ENCODE measurements at regions not wholly inside any gene's neighbourhood (a gene's known extent, or its start where the extent isn't known, plus 50 kb on each side); places are given as distances from the start of the nearest gene placed in this dataset.

DNA sequence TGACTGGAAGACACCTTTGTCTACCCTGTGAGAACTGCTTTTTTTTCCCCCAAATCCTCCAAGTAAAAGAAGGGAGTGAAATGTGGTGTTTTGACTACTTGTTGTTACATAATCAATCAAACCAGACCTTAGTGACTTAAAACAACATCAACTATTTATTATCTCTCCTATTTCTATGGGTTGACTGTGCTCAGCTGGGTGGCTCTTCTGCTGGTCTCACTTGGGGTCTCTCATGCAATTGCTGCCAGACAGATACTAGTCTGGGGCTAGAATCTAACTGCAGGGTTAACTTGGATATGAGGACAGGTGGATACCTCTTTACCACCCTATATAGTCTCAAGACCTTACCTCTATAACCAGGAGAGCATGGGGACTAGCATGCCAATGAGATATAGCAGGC, 141.3 kb downstream of the SALL1 start:
- no peak overlapping the region for H4K91ac ChIP-seq (ENCODE audit: insufficient read depth, low read depth, low read length)
- ATAC-seq (ENCODE audit: low read depth) (no peak), DNase-seq (no peak)
- no peak overlapping the region for H4K8ac ChIP-seq (ENCODE audit: low read depth in 2 of 2, low read length in 2 of 2)
- H3K9ac ChIP-seq (ENCODE audit: low read depth, low read length) = no peak overlapping the region
- H3K4me1 ChIP-seq (ENCODE audit: control insufficient read depth, insufficient read depth, low read length) = no peaks in the 10 kb centered on the region
- no peak overlapping the region for H3K4me2 ChIP-seq (ENCODE audit: low read depth, low read length)
- no peak overlapping the region for H3K4ac ChIP-seq (ENCODE audit: low read depth, low read length)
- H3K4me3 ChIP-seq (ENCODE audit: insufficient read depth, low read depth, low read length) = no peak overlapping the region
- H3K27me3 ChIP-seq (ENCODE audit: control insufficient read depth, insufficient read depth, low read length) = no peaks in the 10 kb centered on the region
- dilution Hi-C loops (cut with HindIII; ENCODE audit: low sequenced_read_pairs, unreplicated experiment) = no loop called here
- in situ Hi-C loops (cut with MboI; ENCODE audit: low sequenced_read_pairs) = no loop called here
- no peak overlapping the region for H4K5ac ChIP-seq (ENCODE audit: low read depth, low read length)
- H2AK5ac ChIP-seq (ENCODE audit: low read depth, low read length) = no peak overlapping the region
- H3K18ac ChIP-seq (ENCODE audit: low read depth, low read length) = no peak overlapping the region
- H3K79me1 ChIP-seq (ENCODE audit: low read depth in 1 of 2, low read length in 2 of 2) = no peaks in the 10 kb centered on the region
- no peak overlapping the region for H2AFZ ChIP-seq (replicated peaks; ENCODE audit: low read length, poor library complexity)
- H4K20me1 ChIP-seq (ENCODE audit: insufficient read depth, low read length) = no peaks in the 10 kb centered on the region
- intact Hi-C loops (cut with micrococcal nuclease) = no loop called here
- ChIA-PET CTCF (no interaction called here), POLR2A (ENCODE audit: unreplicated experiment) (no interaction called here)
- no peaks in the 10 kb centered on the region for H3K36me3 ChIP-seq (ENCODE audit: control insufficient read depth, insufficient read depth, low read length)
- no peak overlapping the region for H3K27ac ChIP-seq (ENCODE audit: insufficient read depth, low read length)
- no peak overlapping the region for H3K14ac ChIP-seq (replicated peaks; ENCODE audit: low read depth, low read length)
- no peak overlapping the region for H2BK15ac ChIP-seq (ENCODE audit: low read depth, low read length)
- H2BK20ac ChIP-seq (ENCODE audit: low read depth, low read length) = no peak overlapping the region
- no peak overlapping the region for H3K23ac ChIP-seq (ENCODE audit: low read depth, low read length)
- no peak overlapping the region for H3K56ac ChIP-seq (ENCODE audit: extremely low read depth, insufficient read depth, low read length)
- no peaks in the 10 kb centered on the region for H3K9me3 ChIP-seq (ENCODE audit: control insufficient read depth, insufficient read depth, low read length)
- no TSS peak for BruUV-seq (replicated peaks)
- TF ChIP-seq, protein P1, sequence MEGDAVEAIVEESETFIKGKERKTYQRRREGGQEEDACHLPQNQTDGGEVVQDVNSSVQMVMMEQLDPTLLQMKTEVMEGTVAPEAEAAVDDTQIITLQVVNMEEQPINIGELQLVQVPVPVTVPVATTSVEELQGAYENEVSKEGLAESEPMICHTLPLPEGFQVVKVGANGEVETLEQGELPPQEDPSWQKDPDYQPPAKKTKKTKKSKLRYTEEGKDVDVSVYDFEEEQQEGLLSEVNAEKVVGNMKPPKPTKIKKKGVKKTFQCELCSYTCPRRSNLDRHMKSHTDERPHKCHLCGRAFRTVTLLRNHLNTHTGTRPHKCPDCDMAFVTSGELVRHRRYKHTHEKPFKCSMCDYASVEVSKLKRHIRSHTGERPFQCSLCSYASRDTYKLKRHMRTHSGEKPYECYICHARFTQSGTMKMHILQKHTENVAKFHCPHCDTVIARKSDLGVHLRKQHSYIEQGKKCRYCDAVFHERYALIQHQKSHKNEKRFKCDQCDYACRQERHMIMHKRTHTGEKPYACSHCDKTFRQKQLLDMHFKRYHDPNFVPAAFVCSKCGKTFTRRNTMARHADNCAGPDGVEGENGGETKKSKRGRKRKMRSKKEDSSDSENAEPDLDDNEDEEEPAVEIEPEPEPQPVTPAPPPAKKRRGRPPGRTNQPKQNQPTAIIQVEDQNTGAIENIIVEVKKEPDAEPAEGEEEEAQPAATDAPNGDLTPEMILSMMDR (conservative IDR thresholded peaks at IDR 0.05; ENCODE audit: low read depth, low read length) = no peak
- TF ChIP-seq RFX5 (IDR thresholded peaks at IDR 0.05; ENCODE audit: low read depth, low read length) (no peak), FOS (IDR thresholded peaks at IDR 0.05; ENCODE audit: low read depth, low read length) (no peak), NFE2L2 (IDR thresholded peaks at IDR 0.05; ENCODE audit: low read depth, low read length) (no peak), POLR2A (IDR thresholded peaks at IDR 0.05; ENCODE audit: low read depth, low read length) (no peak)
- TF ChIP-seq, protein P2, sequence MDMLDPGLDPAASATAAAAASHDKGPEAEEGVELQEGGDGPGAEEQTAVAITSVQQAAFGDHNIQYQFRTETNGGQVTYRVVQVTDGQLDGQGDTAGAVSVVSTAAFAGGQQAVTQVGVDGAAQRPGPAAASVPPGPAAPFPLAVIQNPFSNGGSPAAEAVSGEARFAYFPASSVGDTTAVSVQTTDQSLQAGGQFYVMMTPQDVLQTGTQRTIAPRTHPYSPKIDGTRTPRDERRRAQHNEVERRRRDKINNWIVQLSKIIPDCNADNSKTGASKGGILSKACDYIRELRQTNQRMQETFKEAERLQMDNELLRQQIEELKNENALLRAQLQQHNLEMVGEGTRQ (IDR thresholded peaks at IDR 0.05; ENCODE audit: low read depth, low read length) = no peak
- H3K9me1 ChIP-seq (ENCODE audit: insufficient read depth, low read length) = no peaks in the 10 kb centered on the region
- H2BK5ac ChIP-seq (ENCODE audit: low read depth, low read length, poor library complexity, severe bottlenecking) = no peak overlapping the region
- H2AK9ac ChIP-seq (replicated peaks; ENCODE audit: low read depth, low read length, poor library complexity) = no peak overlapping the region
- H2BK120ac ChIP-seq (ENCODE audit: low read depth, low read length) = no peak overlapping the region

Data from IMR-90 (cell line).